Left ventricle myocardium inferior (tissue), 1 donor: ENCODE measurements at regions not wholly inside any gene's neighbourhood (a gene's known extent, or its start where the extent isn't known, plus 50 kb on each side); places are given as distances from the start of the nearest gene placed in this dataset.

Experiments
- DNase-seq: peaks from one replicate; pipeline ENCODE4 v3.0.0-alpha.2; 2020
- H3K27ac ChIP-seq: fragments of 200-600 bp; replicated peaks from 2 replicates; pipeline ENCODE4 v1.8.0; 2021
- H3K27me3 ChIP-seq: fragments of 200-600 bp; 2 replicates; pipeline ENCODE4 v1.8.0; 2021; ENCODE audit warnings: low read depth
- H3K36me3 ChIP-seq: fragments of 200-600 bp; 2 replicates; pipeline ENCODE4 v1.8.0; 2021
- H3K4me1 ChIP-seq: fragments of 200-600 bp; 2 replicates; pipeline ENCODE4 v1.8.0; 2021
- H3K4me3 ChIP-seq: fragments of 200-600 bp; 2 replicates; pipeline ENCODE4 v1.8.0; 2021; ENCODE audit warnings: mild to moderate bottlenecking, moderate library complexity
- H3K9me3 ChIP-seq: fragments of 200-600 bp; replicated peaks from 2 replicates; pipeline ENCODE4 v1.8.0; 2021
- intact Hi-C: fragments of 100-400 bp; cut with micrococcal nuclease; formaldehyde crosslinking; loops from one replicate; pipeline ENCODE4 v1.11.0; 2022
- TF ChIP-seq, protein P1 (sequence below): fragments of 200-600 bp; IDR thresholded peaks from 2 replicates; pipeline ENCODE4 v1.8.0; 2021; ENCODE audit warnings: antibody characterized with exemption, mild to moderate bottlenecking, borderline replicate concordance
- donor health status: DM: no; HTN: yes; CAD: no; lungs with severe emphysema.

DNA sequence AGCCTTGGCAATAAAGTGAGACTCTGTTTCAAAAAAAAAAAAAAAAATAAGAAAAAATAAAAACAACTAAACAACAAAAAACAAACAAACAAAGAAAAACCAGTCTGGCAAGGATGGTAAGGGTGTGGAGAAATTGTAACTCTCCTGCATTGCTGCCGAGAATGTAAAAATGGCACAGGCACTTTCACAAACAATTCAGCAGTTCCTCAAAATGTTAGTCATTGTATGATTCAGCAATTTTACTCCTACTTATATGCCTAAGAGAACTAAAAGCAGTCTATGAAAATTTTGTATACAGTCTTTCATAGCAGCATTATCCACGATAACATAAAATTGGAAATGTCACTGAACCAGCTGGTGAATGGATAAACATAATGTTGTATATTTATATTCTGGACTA lies 280.4 kb downstream of the CDH9 start:
- peaks cover 10% of the 10 kb centered on the region for H3K9me3 ChIP-seq
- no peaks in the 10 kb centered on the region for H3K36me3 ChIP-seq
- H3K4me1 ChIP-seq = no peaks in the 10 kb centered on the region
- TF ChIP-seq, protein P1, sequence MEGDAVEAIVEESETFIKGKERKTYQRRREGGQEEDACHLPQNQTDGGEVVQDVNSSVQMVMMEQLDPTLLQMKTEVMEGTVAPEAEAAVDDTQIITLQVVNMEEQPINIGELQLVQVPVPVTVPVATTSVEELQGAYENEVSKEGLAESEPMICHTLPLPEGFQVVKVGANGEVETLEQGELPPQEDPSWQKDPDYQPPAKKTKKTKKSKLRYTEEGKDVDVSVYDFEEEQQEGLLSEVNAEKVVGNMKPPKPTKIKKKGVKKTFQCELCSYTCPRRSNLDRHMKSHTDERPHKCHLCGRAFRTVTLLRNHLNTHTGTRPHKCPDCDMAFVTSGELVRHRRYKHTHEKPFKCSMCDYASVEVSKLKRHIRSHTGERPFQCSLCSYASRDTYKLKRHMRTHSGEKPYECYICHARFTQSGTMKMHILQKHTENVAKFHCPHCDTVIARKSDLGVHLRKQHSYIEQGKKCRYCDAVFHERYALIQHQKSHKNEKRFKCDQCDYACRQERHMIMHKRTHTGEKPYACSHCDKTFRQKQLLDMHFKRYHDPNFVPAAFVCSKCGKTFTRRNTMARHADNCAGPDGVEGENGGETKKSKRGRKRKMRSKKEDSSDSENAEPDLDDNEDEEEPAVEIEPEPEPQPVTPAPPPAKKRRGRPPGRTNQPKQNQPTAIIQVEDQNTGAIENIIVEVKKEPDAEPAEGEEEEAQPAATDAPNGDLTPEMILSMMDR = no peak
- H3K27ac ChIP-seq = no peak overlapping the region
- no peaks in the 10 kb centered on the region for H3K27me3 ChIP-seq
- H3K4me3 ChIP-seq = no peak overlapping the region
- DNase-seq = no peak
- intact Hi-C loops = no loop called here

DNA sequence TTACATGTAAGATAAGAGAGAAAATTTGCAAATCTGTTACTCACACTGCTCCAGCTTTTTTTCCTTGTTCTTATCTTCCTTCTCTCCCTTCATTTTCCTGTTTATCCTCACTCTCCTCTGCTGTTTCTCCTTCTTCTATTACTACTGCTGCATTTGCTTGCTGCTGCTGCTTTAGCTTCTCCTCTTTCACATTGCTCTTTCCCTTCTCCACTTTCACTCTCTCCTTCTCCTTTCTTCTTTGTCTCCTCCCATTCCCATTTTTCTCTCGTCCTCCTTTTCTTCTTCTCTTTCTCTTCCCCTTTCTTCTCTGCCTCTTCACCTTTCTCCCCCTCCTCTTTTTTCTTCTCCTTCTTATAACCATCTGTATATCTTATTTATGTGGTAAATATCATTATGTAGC lies 288.6 kb downstream of the CDH9 start:
- H3K36me3 ChIP-seq = no peaks in the 10 kb centered on the region
- no peak overlapping the region for H3K27ac ChIP-seq
- no peaks in the 10 kb centered on the region for H3K9me3 ChIP-seq
- no peaks in the 10 kb centered on the region for H3K4me1 ChIP-seq
- H3K27me3 ChIP-seq = no peaks in the 10 kb centered on the region
- TF ChIP-seq, protein P1 = no peak
- intact Hi-C loops = no loop called here
- DNase-seq = no peak
- no peak overlapping the region for H3K4me3 ChIP-seq

DNA sequence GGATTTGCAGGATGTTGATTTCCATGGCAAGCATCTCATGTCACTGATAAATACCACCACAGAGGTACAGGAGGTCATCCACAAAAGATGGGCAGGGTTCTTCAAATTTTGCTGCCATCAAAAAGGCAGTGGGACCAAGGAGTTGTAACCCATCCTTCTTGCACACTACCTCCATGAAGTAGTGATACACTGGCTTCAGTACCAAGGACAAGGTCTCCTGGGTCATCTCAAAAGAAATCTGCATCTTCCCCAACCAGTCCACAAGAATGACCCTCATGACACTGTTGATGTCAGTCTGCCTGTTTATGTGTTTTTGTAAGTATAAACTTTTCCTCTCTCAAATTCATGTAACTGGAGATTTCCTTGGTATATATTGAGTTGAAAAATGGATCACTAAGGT lies 298.2 kb downstream of the CDH9 start:
- Histone ChIP-seq H3K4me3 (no peak overlapping the region), H3K4me1 (no peaks in the 10 kb centered on the region), H3K9me3 (peaks cover 14% of the 10 kb centered on the region), H3K36me3 (no peaks in the 10 kb centered on the region), H3K27ac (no peak overlapping the region), H3K27me3 (no peaks in the 10 kb centered on the region)
- no peak for DNase-seq
- intact Hi-C loops = no loop called here
- TF ChIP-seq, protein P1 = no peak

DNA sequence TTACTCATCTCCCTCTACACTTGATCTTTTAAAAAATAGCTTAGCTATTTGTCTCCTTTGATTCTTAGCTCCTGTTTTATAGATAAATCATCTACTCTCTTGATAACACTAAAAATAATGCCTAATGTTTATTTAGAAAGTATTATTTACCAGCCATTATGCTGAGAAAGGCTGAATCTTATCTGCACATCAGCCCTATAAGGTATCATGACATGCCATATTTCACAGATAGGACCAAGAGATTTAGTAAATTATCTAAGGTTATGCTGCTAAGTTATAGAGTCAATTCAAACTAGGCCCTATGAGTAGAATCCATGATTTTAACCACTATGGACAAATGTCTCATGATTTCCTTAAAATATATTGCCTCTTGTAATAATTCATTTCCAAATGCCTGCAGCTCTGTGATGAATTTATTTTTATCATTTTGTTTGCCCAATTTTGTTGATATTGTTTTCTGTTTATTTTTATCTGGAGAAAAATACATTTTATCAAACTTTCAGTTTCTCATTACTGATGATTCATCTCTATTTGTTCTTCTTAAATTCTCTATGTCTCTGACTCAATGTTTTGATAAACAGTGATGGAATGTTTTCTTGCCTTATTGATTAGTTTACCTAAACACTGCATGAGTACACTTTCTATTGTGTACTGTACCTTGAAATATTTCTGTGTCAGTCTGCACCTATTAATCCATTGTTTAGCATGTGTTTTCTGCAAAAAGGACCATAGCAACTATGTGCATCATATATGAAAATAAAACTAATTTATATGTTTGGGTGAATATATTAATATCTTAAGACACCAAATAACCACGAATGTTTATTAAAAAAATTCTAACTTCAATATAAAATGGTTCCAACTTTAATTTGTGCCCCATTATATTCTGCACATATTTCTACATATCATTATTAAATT lies 300.8 kb downstream of the CDH9 start:
- Histone ChIP-seq H3K4me3 (no peak overlapping the region), H3K27ac (no peak overlapping the region), H3K36me3 (no peaks in the 10 kb centered on the region), H3K4me1 (no peaks in the 10 kb centered on the region), H3K9me3 (peaks cover 2% of the 10 kb centered on the region), H3K27me3 (no peaks in the 10 kb centered on the region)
- TF ChIP-seq, protein P1 = no peak
- DNase-seq = no peak
- intact Hi-C loops = no loop called here

DNA sequence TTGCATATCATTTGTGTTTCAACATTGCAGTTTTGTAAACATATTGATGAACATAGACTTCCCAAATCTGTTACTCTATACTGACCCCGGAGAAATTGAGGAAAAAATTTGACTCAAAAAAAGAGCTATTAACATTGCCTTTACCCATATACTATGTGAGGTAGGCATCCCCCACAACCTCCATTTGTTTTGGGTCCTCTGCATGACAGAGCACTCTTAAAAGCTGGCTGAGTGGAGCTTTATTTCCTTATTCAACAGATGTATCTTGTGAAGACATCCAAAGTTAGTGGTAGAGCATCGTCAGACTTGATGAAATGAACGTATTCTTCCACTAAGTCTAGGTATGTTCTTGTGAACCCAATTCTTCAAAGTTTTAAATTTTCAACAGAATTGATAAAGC lies 310.5 kb downstream of the CDH9 start:
- Histone ChIP-seq H3K4me3 (no peak overlapping the region), H3K27ac (no peak overlapping the region), H3K4me1 (no peaks in the 10 kb centered on the region), H3K9me3 (peaks cover 43% of the 10 kb centered on the region), H3K27me3 (no peaks in the 10 kb centered on the region), H3K36me3 (no peaks in the 10 kb centered on the region)
- no peak for DNase-seq
- intact Hi-C loops = no loop called here
- TF ChIP-seq, protein P1 = no peak
